Osteoblast (primary cell): ENCODE measurements at regions not wholly inside any gene's neighbourhood (a gene's known extent, or its start where the extent isn't known, plus 50 kb on each side); places are given as distances from the start of the nearest gene placed in this dataset.

ENCODE experiments used
- DNase-seq: peaks from one replicate; pipeline ENCODE4 v3.0.0; 2011; ENCODE audit warnings: low spot score, mixed read lengths; ENCODE audit not compliant: insufficient read length; ENCODE audit errors: missing footprints
- H2AFZ ChIP-seq: 2 replicates; pipeline ENCODE4 v1.6.0; 2011; ENCODE audit warnings: mild to moderate bottlenecking, low read length
- H3K27ac ChIP-seq: 2 replicates; pipeline ENCODE4 v1.5.1; 2011; ENCODE audit warnings: mild to moderate bottlenecking, low read depth, low read length, moderate library complexity
- H3K27me3 ChIP-seq: 2 replicates; pipeline ENCODE4 v1.6.0; 2012; ENCODE audit warnings: mild to moderate bottlenecking, control low read depth, inconsistent platforms, low read length, moderate library complexity; ENCODE audit not compliant: insufficient read depth
- H3K36me3 ChIP-seq: 2 replicates; pipeline ENCODE4 v1.5.1; 2011; ENCODE audit warnings: mild to moderate bottlenecking, low read length, control low read depth, moderate library complexity; ENCODE audit not compliant: insufficient read depth
- H3K4me1 ChIP-seq: 2 replicates; pipeline ENCODE4 v1.5.1; 2011; ENCODE audit warnings: mild to moderate bottlenecking, low read length, control low read depth, moderate library complexity; ENCODE audit not compliant: insufficient read depth
- H3K4me2 ChIP-seq: 2 replicates; pipeline ENCODE4 v1.6.0; 2011; ENCODE audit warnings: mild to moderate bottlenecking, low read length; ENCODE audit not compliant: insufficient read depth
- H3K4me3 ChIP-seq: fragments of 200-600 bp; sonication (generic); 3 replicates; pipeline ENCODE4 v1.5.1; 2012; ENCODE audit warnings: mild to moderate bottlenecking, low read length, inconsistent platforms; ENCODE audit not compliant: insufficient read depth
- H3K79me2 ChIP-seq: 2 replicates; pipeline ENCODE4 v1.6.0; 2012; ENCODE audit warnings: mild to moderate bottlenecking, low read length, control low read depth, inconsistent platforms; ENCODE audit not compliant: insufficient read depth
- H3K9me3 ChIP-seq: 2 replicates; pipeline ENCODE4 v1.5.1; 2011; ENCODE audit warnings: low read depth, low read length, control low read depth
- H4K20me1 ChIP-seq: 2 replicates; pipeline ENCODE4 v1.6.0; 2012; ENCODE audit warnings: mild to moderate bottlenecking, low read length, control low read depth; ENCODE audit not compliant: insufficient read depth
- TF ChIP-seq, protein P1 (sequence below): IDR thresholded peaks from 2 replicates; pipeline ENCODE4 v1.5.1; 2011; ENCODE audit warnings: mild to moderate bottlenecking, low read depth, low read length, moderate library complexity; ENCODE audit errors: extremely low read depth

DNA sequence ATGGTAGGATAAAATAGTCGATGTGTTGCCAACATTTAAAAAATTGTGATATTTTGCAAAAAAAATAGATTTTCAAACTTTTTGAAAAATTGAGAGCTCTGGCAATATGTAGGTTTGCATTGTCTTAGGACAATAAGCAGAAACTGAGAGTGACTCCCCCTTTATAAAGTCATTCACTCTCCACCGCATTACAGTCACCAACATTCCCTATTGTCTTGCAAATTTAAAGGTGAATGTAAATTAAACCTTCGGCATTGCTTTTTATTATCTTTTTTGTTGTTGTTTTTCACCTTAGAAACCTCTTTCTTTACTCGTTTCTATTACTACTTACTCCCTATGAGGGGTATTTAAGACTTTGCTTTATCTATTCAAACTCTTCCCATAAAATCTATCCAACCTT, 944.2 kb downstream of the DTWD2 start:
- Histone ChIP-seq H3K79me2 (no peaks in the 10 kb centered on the region), H4K20me1 (no peaks in the 10 kb centered on the region), H3K27ac (no peak overlapping the region), H3K27me3 (no peaks in the 10 kb centered on the region), H3K4me2 (no peak overlapping the region), H2AFZ (no peak overlapping the region), H3K4me3 (no peak overlapping the region), H3K36me3 (no peaks in the 10 kb centered on the region), H3K9me3 (no peaks in the 10 kb centered on the region), H3K4me1 (no peaks in the 10 kb centered on the region)
- DNase-seq: no peak
- TF ChIP-seq, protein P1, sequence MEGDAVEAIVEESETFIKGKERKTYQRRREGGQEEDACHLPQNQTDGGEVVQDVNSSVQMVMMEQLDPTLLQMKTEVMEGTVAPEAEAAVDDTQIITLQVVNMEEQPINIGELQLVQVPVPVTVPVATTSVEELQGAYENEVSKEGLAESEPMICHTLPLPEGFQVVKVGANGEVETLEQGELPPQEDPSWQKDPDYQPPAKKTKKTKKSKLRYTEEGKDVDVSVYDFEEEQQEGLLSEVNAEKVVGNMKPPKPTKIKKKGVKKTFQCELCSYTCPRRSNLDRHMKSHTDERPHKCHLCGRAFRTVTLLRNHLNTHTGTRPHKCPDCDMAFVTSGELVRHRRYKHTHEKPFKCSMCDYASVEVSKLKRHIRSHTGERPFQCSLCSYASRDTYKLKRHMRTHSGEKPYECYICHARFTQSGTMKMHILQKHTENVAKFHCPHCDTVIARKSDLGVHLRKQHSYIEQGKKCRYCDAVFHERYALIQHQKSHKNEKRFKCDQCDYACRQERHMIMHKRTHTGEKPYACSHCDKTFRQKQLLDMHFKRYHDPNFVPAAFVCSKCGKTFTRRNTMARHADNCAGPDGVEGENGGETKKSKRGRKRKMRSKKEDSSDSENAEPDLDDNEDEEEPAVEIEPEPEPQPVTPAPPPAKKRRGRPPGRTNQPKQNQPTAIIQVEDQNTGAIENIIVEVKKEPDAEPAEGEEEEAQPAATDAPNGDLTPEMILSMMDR: no peak

DNA sequence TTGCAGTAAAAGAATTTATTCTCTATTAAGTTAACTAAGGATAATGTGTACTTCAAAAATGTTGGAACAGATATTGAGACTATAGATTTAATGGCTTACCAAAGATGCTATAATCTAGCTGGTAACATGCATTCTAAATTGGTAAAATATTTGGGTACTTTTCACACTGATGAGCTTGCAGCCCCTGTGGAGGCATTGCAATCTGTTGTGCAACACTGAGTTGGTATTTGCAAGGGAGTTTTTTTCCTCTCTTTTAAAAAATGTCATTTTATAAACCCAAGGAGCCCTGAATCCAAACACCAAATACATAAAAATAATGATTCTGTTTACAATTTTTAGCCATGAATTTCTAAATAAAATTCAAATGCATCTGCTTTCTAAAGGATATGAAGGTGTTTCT, 944.8 kb downstream of the DTWD2 start:
- Histone ChIP-seq H3K4me2 (no peak overlapping the region), H3K9me3 (no peaks in the 10 kb centered on the region), H3K27ac (no peak overlapping the region), H3K36me3 (no peaks in the 10 kb centered on the region), H3K4me3 (no peak overlapping the region), H3K79me2 (no peaks in the 10 kb centered on the region), H3K4me1 (no peaks in the 10 kb centered on the region), H4K20me1 (no peaks in the 10 kb centered on the region), H3K27me3 (no peaks in the 10 kb centered on the region), H2AFZ (no peak overlapping the region)
- TF ChIP-seq, protein P1: no peak
- no peak for DNase-seq

DNA sequence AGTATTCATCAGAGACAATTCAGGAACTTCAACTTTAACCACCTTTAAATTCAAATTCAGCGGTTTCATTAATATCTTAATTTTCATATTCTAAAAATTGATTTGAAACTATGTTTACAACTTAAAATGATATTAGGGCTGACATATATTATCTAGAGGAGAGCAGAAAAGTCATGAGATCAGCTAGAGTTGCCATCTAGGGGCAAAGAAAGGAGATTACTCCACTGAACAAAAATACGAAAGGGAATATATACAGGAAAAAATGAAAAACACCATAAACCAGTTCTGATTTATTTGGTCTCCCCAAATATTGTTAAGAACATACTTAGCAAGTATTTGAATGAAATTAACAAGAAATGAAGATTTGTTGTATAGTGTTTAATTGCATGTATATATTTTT, 946.3 kb downstream of the DTWD2 start:
- TF ChIP-seq, protein P1: no peak
- no peaks in the 10 kb centered on the region for H4K20me1 ChIP-seq
- H3K27me3 ChIP-seq: no peaks in the 10 kb centered on the region
- H3K79me2 ChIP-seq: no peaks in the 10 kb centered on the region
- no peak for DNase-seq
- no peaks in the 10 kb centered on the region for H3K9me3 ChIP-seq
- no peak overlapping the region for H3K4me3 ChIP-seq
- H3K4me2 ChIP-seq: no peak overlapping the region
- no peaks in the 10 kb centered on the region for H3K36me3 ChIP-seq
- no peak overlapping the region for H2AFZ ChIP-seq
- no peak overlapping the region for H3K27ac ChIP-seq
- no peaks in the 10 kb centered on the region for H3K4me1 ChIP-seq

DNA sequence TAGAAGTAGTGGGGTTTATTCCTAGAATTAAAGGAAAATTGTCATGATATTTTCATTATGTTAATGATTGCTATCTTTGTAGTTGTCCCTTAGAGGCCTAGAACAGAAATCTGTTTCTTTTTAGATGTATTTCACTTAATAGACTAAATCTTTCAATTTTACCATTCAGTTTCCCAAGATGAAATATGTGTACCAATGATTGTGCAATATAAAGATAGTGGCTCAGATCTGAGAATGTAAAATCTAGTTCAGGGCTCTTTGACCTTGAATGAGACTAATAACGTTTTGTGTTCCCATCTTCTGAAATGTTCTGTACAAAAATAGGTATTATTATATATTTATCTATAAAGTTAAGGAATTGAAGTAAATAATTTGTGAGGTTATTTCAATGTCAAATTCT, 947.9 kb downstream of the DTWD2 start:
- TF ChIP-seq, protein P1: no peak
- Histone ChIP-seq H2AFZ (no peak overlapping the region), H4K20me1 (no peaks in the 10 kb centered on the region), H3K9me3 (no peaks in the 10 kb centered on the region), H3K27ac (no peak overlapping the region), H3K27me3 (no peaks in the 10 kb centered on the region), H3K4me3 (no peak overlapping the region), H3K4me2 (no peak overlapping the region), H3K36me3 (no peaks in the 10 kb centered on the region), H3K79me2 (no peaks in the 10 kb centered on the region), H3K4me1 (no peaks in the 10 kb centered on the region)
- no peak for DNase-seq
